Heart left ventricle (tissue), 16 donors: ENCODE measurements at regions not wholly inside any gene's neighbourhood (a gene's known extent, or its start where the extent isn't known, plus 50 kb on each side); places are given as distances from the start of the nearest gene placed in this dataset.

ENCODE experiments used
- ATAC-seq, 4 donors: fragments of 200-7000 bp; cut with Tn5 transposase; one replicate each; pipeline ENCODE4 v1.9.1; 2020 to 2022; ENCODE audit warnings: moderate library complexity in 4 of 4, mild to moderate bottlenecking in 3 of 4, moderate number of reproducible peaks in 1 of 4
- DNase-seq, 5 donors: peaks; one replicate each; pipeline ENCODE4 v3.0.0-alpha.2; 2020
- H3K27ac ChIP-seq, 12 donors: fragments of 200-600 bp; sonication (generic) in 4 of 12; one replicate each; pipeline versions ENCODE4 v1.5.0 to v1.8.0; 2016 to 2022; ENCODE audit warnings: mild to moderate bottlenecking in 2 of 12
- H3K27me3 ChIP-seq, 9 donors: fragments of 200-600 bp; sonication (generic) in 2 of 9; one replicate each; pipeline versions ENCODE4 v1.5.1 to v1.8.0; 2016 to 2022; ENCODE audit warnings: mild to moderate bottlenecking in 3 of 9
- H3K36me3 ChIP-seq, 9 donors: fragments of 200-600 bp; sonication (generic) in 2 of 9; one replicate each; pipeline versions ENCODE4 v1.5.0 to v1.8.0; 2018 to 2022; ENCODE audit warnings: mild to moderate bottlenecking in 2 of 9
- H3K4me1 ChIP-seq, 12 donors: fragments of 200-600 bp; sonication (generic) in 4 of 12; one replicate each; pipeline versions ENCODE4 v1.5.0 to v1.8.0; 2016 to 2022; ENCODE audit warnings: mild to moderate bottlenecking in 3 of 12
- H3K4me3 ChIP-seq, 12 donors: fragments of 200-600 bp; sonication (generic) in 4 of 12; one replicate each; pipeline versions ENCODE4 v1.5.0 to v1.8.0; 2017 to 2022; ENCODE audit warnings: mild to moderate bottlenecking in 9 of 12, moderate library complexity in 4 of 12
- H3K9me3 ChIP-seq, 12 donors: fragments of 200-600 bp; sonication (generic) in 4 of 12; one replicate each; pipeline versions ENCODE4 v1.5.0 to v1.8.0; 2016 to 2022; ENCODE audit warnings: mild to moderate bottlenecking in 1 of 12
- CTCF ChIP-seq, 12 donors: fragments of 200-600 bp; sonication (generic) in 4 of 12; IDR thresholded peaks; one replicate each; pipeline versions ENCODE4 v1.5.0 to v1.8.0; 2018 to 2022; ENCODE audit warnings: antibody characterized with exemption in 12 of 12, mild to moderate bottlenecking in 5 of 12
- POLR2A ChIP-seq, 2 donors: fragments of 450-650 bp; IDR thresholded peaks; one replicate each; pipeline ENCODE4 v1.6.1; 2017; ENCODE audit warnings: antibody characterized with exemption in 2 of 2, mild to moderate bottlenecking in 2 of 2, moderate library complexity in 2 of 2
- WGBS, 4 donors: extraction: QIAGEN DNeasy Blood & Tissue Kit in 2 of 4; methylation state at CpG; one replicate each; pipeline versions ENCODE4 v1.1.5 to v1.1.7; 2013 to 2018; 5-methylcytosine and 5-hydroxymethylcytosine counted together
- intact Hi-C, 10 donors: fragments of 100-400 bp; cut with DNase I; formaldehyde crosslinking; loops; one replicate each; pipeline versions ENCODE4 v1.11.1 to v1.14.2; 2022
- donor health status: ischemic (EF 13 %, LVEDD 7.1; RV severe dilation, severe dysfunction).
- donor health status: healthy with polysubstance abuse.
- donor health status: DM: no; HTN: yes; CAD: no.
- donor health status: DM: no; HTN: no; CAD: no.
- donor health status: ischemic (EF 25% LVEDD 6.9; RV normal size, moderate dysfunction).
- donor health status: ischemic (EF 25% LVEDD 5.7; RV mildly dilated, moderate dysfunction).
- donor health status: healthy.
- donor health status: DM: yes; HTN: yes; CAD: no.
- donor health status: ischemic (EF 35%, LVEDD 5.7; RV mildly dilated, moderate dysfunction).
- donor health status: nonischemic (EF 11% LVEDD 7.7; RV severe dilation, severe dysfunction).
- donor health status: DM: yes; HTN: yes; CAD: no.
- donor health status: PGD.
- donor health status: ischemic (EF 29% LVEDD 5.4; RV normal size, mild dysfunction).
- donor health status: nonischemic (EF 23%, LVEDD 6.1; RV moderate dilation, normal function).

- no peak for TF ChIP-seq POLR2A (IDR thresholded peaks at IDR 0.05)
- no peak for TF ChIP-seq CTCF (IDR thresholded peaks at IDR 0.05)
- H3K27ac ChIP-seq, result no peak overlapping the region
- no peaks in the 10 kb centered on the region for H3K36me3 ChIP-seq
- peaks cover 0 to 19% (median 0%) of the 10 kb centered on the region in 12 donors for H3K4me1 ChIP-seq
- no peak overlapping the region for H3K4me3 ChIP-seq
- intact Hi-C loops, result no loop called here
- ATAC-seq (no peak), DNase-seq (no peak)
- 74 to 84% (median 78%) methylated on average over 11 to 12 of the region's 12 CpGs for WGBS, 4 donors
- H3K9me3 ChIP-seq, result peaks cover 0 to 38% (median 7%) of the 10 kb centered on the region in 12 donors
- H3K27me3 ChIP-seq, result no peaks in the 10 kb centered on the region
These were observed 140.3 kb upstream of the ERCC4 start for GRCh38 chr16:13779676-13780075.

DNA sequence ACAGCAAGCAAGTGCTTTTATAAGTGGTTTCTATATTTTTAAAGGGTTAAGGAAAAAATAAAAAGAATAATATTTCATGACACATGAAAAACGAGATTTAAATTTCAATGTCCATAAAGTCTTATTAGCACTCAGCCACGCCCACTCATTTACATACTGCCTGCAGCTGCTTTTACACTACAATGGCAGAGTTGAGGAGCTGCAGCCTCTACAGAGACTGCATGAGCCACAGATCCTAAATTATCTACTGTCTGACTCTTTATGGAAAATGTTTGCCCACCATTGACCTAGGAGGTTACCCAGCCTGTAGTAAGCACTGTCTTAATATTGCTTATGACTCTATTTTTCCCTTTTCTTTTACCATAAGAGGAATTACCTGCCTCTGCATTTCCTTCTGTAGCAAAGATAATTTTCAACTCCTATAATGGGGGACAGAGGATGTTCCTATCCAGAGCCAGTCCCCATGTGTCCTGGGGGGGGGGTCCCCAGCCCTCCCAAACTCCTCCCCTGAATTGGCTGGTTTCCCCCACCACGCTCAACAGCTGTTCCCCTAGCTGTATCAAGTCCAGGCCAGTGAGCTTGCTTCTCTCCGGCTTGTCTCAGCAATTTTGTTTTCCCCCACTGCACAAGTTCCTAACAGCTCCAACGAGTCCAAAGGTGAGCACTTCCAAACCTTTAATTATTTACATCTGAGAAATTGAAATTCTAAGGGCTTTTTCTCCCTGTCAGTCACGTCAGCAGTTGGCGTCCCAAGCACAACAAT is 139.4 kb upstream of the ERCC4 start:
- DNase-seq (no peak), ATAC-seq (no peak)
- Histone ChIP-seq H3K4me1 (peaks cover 0 to 19% (median 0%) of the 10 kb centered on the region in 12 donors), H3K9me3 (peaks cover 0 to 31% (median 4%) of the 10 kb centered on the region in 12 donors), H3K36me3 (no peaks in the 10 kb centered on the region), H3K27ac (no peak overlapping the region), H3K27me3 (no peaks in the 10 kb centered on the region), H3K4me3 (no peak overlapping the region)
- 44 to 65% (median 53%) methylated on average over 7 of the region's 7 CpGs for WGBS, 4 donors
- TF ChIP-seq CTCF (IDR thresholded peaks at IDR 0.05) (no peak), POLR2A (IDR thresholded peaks at IDR 0.05) (no peak)
- intact Hi-C loops, result no loop called here

GRCh38 chr16:13781169-13781564 is 138.8 kb upstream of the ERCC4 start:
- no peak for ATAC-seq
- no peak overlapping the region for H3K27ac ChIP-seq
- 83 to 87% (median 85%) methylated on average over 7 of the region's 7 CpGs for WGBS, 4 donors
- H3K36me3 ChIP-seq, result no peaks in the 10 kb centered on the region
- TF ChIP-seq POLR2A (IDR thresholded peaks at IDR 0.05) (no peak), CTCF (IDR thresholded peaks at IDR 0.05) (no peak)
- peaks cover 0 to 19% (median 0%) of the 10 kb centered on the region in 12 donors for H3K4me1 ChIP-seq
- intact Hi-C loops, result no loop called here
- H3K27me3 ChIP-seq, result no peaks in the 10 kb centered on the region
- peaks cover 0 to 26% (median under 1%) of the 10 kb centered on the region in 12 donors for H3K9me3 ChIP-seq
- no peak overlapping the region for H3K4me3 ChIP-seq
- DNase-seq, result no peak

DNA sequence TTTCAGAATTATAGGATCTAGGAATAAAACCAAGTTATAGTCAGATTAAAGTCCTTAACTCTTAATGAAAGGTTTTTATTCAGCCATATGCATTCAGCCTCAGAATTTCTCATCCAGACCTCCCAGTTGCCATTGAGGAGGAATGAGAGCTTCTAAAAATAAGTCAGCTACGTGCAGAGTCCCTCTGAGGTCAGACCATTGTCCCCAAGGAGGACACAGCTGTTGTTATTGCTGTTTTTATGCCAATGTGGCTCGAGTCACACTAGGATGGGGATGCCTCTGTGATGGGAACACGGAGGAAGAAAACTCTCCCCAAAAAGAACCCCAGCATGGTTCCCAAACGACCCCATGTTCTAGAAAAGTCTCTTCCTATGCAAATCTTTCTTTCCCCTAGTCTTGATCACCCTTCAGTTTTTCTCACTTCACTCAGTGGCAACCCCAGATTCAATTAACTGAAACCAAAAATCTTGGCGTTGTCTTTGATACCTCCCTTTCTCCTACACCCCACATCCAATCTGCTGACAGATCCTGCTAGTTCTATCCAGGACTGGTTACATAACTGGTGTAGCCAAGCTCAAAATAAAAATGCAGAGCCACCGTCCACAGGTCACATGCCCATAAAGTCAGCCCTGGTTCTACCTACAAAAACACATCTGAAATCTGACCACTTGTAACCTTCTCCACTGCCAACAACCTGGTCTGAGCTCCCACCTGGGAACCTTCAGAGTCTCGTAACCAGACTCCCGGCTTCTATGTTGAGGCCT is 138.2 kb upstream of the ERCC4 start:
- H3K4me3 ChIP-seq, result no peak overlapping the region
- 44 to 53% (median 47%) methylated on average over 8 of the region's 8 CpGs for WGBS, 4 donors
- no peaks in the 10 kb centered on the region for H3K36me3 ChIP-seq
- H3K4me1 ChIP-seq, result peaks cover 0 to 19% (median 0%) of the 10 kb centered on the region in 12 donors
- peaks cover 0 to 22% (median 0%) of the 10 kb centered on the region in 12 donors for H3K9me3 ChIP-seq
- DNase-seq (peak in 2 of 5 donors; percentile 18 to 32), ATAC-seq (peak in 3 of 4 donors; percentile 85 to 92 (median 88))
- intact Hi-C loops, result no loop called here
- no peaks in the 10 kb centered on the region for H3K27me3 ChIP-seq
- H3K27ac ChIP-seq, result peak overlapping the region in 2 of 12 donors; percentile 34 to 37
- TF ChIP-seq POLR2A (IDR thresholded peaks at IDR 0.05) (no peak), CTCF (IDR thresholded peaks at IDR 0.05) (no peak)
